ENCODE measurements at regions not wholly inside any gene's neighbourhood (a gene's known extent, or its start where the extent isn't known, plus 50 kb on each side); places are given as distances from the start of the nearest gene placed in this dataset.

GRCh38 chr7:46955531-46955930 is 626.4 kb downstream of the TNS3 start:
- TF ChIP-seq POLR2AphosphoS5 (IDR thresholded peaks at IDR 0.05; ENCODE audit: low read depth, low read length) = no peak
- no peak for TF ChIP-seq POLR2A (IDR thresholded peaks at IDR 0.05; ENCODE audit: low read depth, low read length)
- TF ChIP-seq TAF1 (IDR thresholded peaks at IDR 0.05; ENCODE audit: low read depth, low read length) = no peak
- no peak for TF ChIP-seq SPI1 (IDR thresholded peaks at IDR 0.05; ENCODE audit: low read depth, low read length)
